HFFc6 (cell line): ENCODE measurements at regions not wholly inside any gene's neighbourhood (a gene's known extent, or its start where the extent isn't known, plus 50 kb on each side); places are given as distances from the start of the nearest gene placed in this dataset.

Experiments used
- DNase-seq: peaks from one replicate; pipeline ENCODE4 v3.0.0-alpha.2; 2018
- H3K27ac Mint-ChIP-seq: 2 replicates; pipeline ENCODE4 v1.8.0; 2020; ENCODE audit warnings: mild to moderate bottlenecking, mixed read lengths
- H3K27me3 Mint-ChIP-seq: 2 replicates; pipeline ENCODE4 v1.8.0; 2021; ENCODE audit warnings: mild to moderate bottlenecking, moderate library complexity, mixed read lengths; ENCODE audit not compliant: insufficient read depth
- H3K36me3 Mint-ChIP-seq: 2 replicates; pipeline ENCODE4 v1.8.0; 2021; ENCODE audit warnings: low read depth, mixed read lengths
- H3K4me1 Mint-ChIP-seq: 2 replicates; pipeline ENCODE4 v1.8.0; 2020; ENCODE audit warnings: low read depth, mixed read lengths
- H3K4me3 Mint-ChIP-seq: 2 replicates; pipeline ENCODE4 v1.8.0; 2020; ENCODE audit warnings: mild to moderate bottlenecking, moderate library complexity, mixed read lengths
- H3K9me3 Mint-ChIP-seq: 2 replicates; pipeline ENCODE4 v1.8.0; 2020; ENCODE audit warnings: mild to moderate bottlenecking, mixed read lengths
- CTCF ChIP-seq: fragments of 200-600 bp; sonication (generic); IDR thresholded peaks from 2 replicates; pipeline ENCODE4 v1.5.0; 2021; ENCODE audit warnings: antibody characterized with exemption, mild to moderate bottlenecking

- no peaks in the 10 kb centered on the region for H3K4me1 Mint-ChIP-seq
- no peak for TF ChIP-seq CTCF
- peaks cover 38% of the 10 kb centered on the region for H3K9me3 Mint-ChIP-seq
- H3K36me3 Mint-ChIP-seq, result peaks cover 4% of the 10 kb centered on the region
- H3K27ac Mint-ChIP-seq, result no peak overlapping the region
- H3K4me3 Mint-ChIP-seq, result no peak overlapping the region
- no peak for DNase-seq
- H3K27me3 Mint-ChIP-seq, result peaks cover 1% of the 10 kb centered on the region
Observed at GRCh38 chr2:22274661-22275060, 1110.3 kb upstream of the KLHL29 start.

DNA sequence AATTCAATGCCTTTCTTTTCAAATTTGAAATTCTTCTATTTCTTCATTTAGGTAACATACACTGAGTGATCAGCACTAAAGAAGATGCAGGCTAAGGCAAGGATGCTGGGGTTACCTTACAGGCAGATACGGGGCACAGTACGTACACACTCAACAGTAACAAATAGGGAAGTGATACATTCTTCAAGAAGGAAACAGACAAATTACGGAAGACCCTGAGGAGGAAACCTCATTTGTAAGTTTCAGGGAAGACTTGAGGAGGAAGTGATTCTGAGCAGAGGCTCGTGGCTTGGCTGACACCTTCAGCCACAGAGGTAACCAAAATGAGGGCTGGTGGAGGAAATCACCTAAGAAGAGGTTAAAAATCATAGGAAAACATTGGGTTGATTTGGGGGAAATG is 1108.3 kb upstream of the KLHL29 start:
- Mint-ChIP-seq H3K9me3 (peaks cover 35% of the 10 kb centered on the region), H3K36me3 (peaks cover 4% of the 10 kb centered on the region), H3K4me3 (no peak overlapping the region), H3K27ac (no peak overlapping the region), H3K27me3 (peaks cover 1% of the 10 kb centered on the region), H3K4me1 (no peaks in the 10 kb centered on the region)
- no peak for TF ChIP-seq CTCF
- no peak for DNase-seq

- no peak overlapping the region for H3K27ac Mint-ChIP-seq
Observed at GRCh38 chr2:22279541-22279940, 1105.4 kb upstream of the KLHL29 start.

DNA sequence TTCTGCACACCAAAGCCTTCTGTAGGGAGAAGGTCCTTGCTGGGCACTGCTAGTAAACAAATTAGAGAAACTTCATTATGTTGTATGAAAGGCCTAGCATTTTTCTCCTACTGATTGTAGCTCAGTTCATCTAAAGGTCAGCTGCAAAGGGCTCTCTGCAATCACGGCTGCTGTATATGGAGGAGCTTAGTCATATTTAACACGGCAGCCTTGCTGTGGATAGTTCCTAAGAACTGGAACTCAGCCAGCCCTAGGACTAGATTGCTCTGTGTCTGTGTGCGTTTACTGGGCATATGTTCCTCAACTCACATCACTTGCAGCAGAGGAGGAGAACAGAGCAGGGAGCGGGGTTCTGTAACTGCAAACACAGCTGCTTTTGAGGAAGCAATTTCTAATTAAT is 1103.9 kb upstream of the KLHL29 start:
- DNase-seq, result no peak
- H3K4me1 Mint-ChIP-seq, result no peaks in the 10 kb centered on the region
- no peak overlapping the region for H3K27ac Mint-ChIP-seq
- H3K9me3 Mint-ChIP-seq, result peaks cover 33% of the 10 kb centered on the region
- H3K36me3 Mint-ChIP-seq, result no peaks in the 10 kb centered on the region
- peaks cover 1% of the 10 kb centered on the region for H3K27me3 Mint-ChIP-seq
- no peak for TF ChIP-seq CTCF
- no peak overlapping the region for H3K4me3 Mint-ChIP-seq

More at GRCh38 chr2:22279541-22279940, 1105.4 kb upstream of the KLHL29 start:
- TF ChIP-seq CTCF, result no peak
- no peak for DNase-seq
- Mint-ChIP-seq H3K4me3 (no peak overlapping the region), H3K4me1 (no peaks in the 10 kb centered on the region), H3K27me3 (peaks cover 1% of the 10 kb centered on the region), H3K9me3 (peaks cover 37% of the 10 kb centered on the region), H3K36me3 (no peaks in the 10 kb centered on the region)

DNA sequence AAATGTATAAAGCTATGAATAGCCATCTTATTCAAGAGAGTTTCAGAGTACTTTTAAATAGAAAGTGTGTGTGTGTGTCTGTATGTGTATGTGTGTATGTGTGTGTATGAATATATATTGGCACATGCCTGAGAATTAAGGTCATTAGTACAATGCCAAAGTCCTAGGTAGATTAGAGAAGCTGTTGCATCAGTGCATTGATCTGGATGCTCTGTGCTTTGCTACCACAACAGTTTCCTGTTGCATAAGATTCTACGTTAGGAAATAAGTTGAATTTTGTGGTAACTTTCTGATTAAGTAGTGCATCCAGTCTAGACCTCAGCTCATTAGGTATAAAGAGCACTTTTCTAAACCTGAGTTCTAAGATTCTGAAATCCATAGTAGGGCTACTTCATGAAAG is 1102.8 kb upstream of the KLHL29 start:
- no peaks in the 10 kb centered on the region for H3K36me3 Mint-ChIP-seq
- H3K4me3 Mint-ChIP-seq, result no peak overlapping the region
- peaks cover 1% of the 10 kb centered on the region; the same call in 1 of the 2 replicates for H3K27me3 Mint-ChIP-seq
- no peak overlapping the region for H3K27ac Mint-ChIP-seq
- DNase-seq, result no peak
- peaks cover 27% of the 10 kb centered on the region for H3K9me3 Mint-ChIP-seq
- no peaks in the 10 kb centered on the region for H3K4me1 Mint-ChIP-seq
- TF ChIP-seq CTCF, result no peak

GRCh38 chr2:22282916-22283315 is 1102.1 kb upstream of the KLHL29 start:
- no peak for TF ChIP-seq CTCF
- no peak overlapping the region for H3K27ac Mint-ChIP-seq
- peaks cover 26% of the 10 kb centered on the region for H3K9me3 Mint-ChIP-seq
- DNase-seq, result no peak
- no peaks in the 10 kb centered on the region for H3K4me1 Mint-ChIP-seq
- H3K27me3 Mint-ChIP-seq, result peaks cover 1% of the 10 kb centered on the region; the same call in 1 of the 2 replicates
- no peaks in the 10 kb centered on the region for H3K36me3 Mint-ChIP-seq
- no peak overlapping the region for H3K4me3 Mint-ChIP-seq
